HG02678 (cell line): ENCODE measurements at regions not wholly inside any gene's neighbourhood (a gene's known extent, or its start where the extent isn't known, plus 50 kb on each side); places are given as distances from the start of the nearest gene placed in this dataset.
"Not testable (repeated sequence)": the region's sequence is repeated elsewhere in the genome, so short reads cannot be mapped to it uniquely, and the experiment has no call there.

Experiments
- ATAC-seq: cut with Tn5 transposase; IDR thresholded peaks from one replicate; pipeline ENCODE4 v1.9.1; 2021; ENCODE audit warnings: mild to moderate bottlenecking, moderate library complexity; ENCODE audit not compliant: unreplicated experiment

DNA sequence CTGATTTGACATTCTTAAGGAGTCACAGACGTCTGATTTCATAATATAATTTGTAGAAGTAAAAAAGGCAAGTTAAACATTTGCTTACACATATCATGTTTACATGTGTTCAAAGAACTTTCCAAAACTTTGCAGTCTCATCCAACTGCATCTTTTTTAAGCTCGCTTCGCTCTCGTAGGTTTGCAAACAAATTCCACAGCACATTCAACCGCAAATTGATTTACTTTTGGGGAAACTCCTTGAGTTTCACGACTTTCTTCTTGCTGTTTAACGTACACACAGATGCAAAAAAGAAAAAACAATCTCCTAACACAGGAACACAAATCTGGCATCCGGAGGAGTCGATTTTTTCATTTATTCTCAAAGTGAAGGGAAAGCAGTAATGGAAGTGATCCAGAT lies 1149.5 kb downstream of the VRK1 start:
- ATAC-seq: no peak

DNA sequence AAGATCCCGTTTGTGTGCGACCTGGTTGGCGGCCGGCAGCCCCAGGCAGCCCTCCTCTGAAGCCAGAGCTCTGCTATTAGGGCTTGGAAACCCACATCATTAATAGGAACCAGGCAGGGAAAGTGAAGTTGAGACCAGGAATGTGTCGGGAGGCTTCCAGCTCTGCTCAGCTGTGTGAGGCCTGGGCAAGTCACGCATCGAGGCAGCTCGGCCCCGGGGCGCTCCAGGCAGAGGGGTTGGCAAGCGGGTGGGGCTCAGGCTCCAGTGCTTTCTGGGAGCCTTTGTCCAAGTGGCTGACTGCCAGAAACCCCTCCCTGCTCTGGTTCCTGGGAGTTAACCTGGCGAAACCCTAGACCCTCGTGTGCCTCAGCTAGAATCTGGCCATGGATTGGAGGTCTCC lies 1151.7 kb downstream of the VRK1 start:
- no peak for ATAC-seq

DNA sequence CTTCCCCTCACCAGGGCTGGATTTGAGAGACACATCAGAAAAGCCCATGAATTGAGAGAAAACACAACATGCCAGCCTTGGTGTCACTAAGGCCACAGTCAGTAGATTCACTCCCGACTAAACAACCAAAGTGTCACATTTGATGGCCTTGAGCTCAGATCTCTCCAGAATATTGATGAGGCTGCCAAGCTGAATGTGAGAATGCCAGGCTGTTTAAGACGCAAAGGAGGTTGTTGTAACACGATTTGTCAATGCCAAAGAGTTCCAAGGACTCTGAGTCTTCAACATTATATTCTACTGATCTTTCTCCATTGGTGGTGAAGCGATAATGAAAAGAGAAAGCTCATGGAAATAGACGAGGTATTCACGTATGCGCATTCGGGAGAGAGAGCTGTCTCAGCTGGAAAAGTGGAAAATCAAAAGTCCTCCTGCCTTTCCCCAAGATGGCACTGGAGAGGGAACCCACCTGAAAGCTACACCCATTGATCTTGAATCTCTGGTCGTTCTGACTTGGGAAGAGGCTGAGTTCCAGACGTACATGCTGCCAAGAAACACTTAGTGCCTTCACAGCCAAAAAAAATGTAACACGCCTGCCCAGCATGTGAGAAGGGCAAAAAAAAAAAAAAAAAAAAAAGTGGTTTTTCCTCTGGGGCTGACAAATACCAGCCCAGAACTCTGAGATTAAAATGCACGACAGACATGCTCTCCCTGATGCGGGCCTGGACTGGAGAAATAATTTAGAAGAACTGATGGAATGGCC lies 1159.6 kb downstream of the VRK1 start:
- no peak for ATAC-seq

GRCh38 chr14:97959251-97959650 lies 1162.1 kb downstream of the VRK1 start:
- ATAC-seq: no peak

GRCh38 chr14:97960436-97960835 lies 1163.3 kb downstream of the VRK1 start:
- ATAC-seq: no peak

DNA sequence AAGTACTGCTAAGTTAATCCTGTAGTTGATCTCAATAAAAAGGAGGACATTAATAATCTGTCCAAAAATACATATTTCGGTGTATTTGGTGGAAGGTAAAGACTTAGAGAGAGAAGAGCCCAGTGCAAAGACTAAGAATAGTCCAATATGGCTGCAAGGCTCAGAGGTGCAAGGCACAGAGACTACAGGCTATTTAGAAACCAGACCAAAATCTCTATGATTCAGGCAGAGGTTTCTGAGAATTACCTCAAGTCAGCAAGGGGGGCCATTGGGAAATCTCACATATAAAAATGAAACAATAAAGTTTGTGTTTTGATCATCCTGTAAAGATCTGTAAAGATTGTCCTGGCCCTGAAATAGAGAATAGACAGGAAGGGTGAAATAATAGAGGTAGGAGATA lies 1173.0 kb downstream of the VRK1 start:
- no peak for ATAC-seq

- ATAC-seq: no peak
These were observed 1178.0 kb downstream of the VRK1 start for GRCh38 chr14:97975216-97975615.

- ATAC-seq: no peak
These were observed 1178.8 kb downstream of the VRK1 start for GRCh38 chr14:97975962-97976361.

DNA sequence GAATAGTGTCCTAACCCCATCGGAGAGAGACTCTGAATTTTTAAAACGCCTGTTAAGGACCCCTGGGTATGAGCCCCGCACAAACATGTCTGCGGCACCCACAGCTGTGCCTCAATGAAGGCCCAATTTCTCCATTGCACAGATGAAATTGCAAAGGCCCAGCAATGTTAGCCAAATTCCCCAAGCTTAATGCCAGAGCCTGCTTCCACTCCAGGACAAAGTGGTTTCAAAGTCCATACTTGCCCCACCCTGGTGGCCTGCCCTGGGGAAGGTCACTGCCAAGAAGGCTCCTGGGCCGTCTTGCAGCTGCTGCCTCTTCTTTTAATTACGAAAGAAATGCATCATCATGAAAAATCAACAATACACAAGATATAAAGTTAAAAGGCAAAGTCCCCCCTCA lies 1179.7 kb downstream of the VRK1 start:
- ATAC-seq: no peak

- ATAC-seq: no peak
These were observed 1180.6 kb downstream of the VRK1 start for GRCh38 chr14:97977651-97978261.

GRCh38 chr14:97978341-97978740 lies 1181.2 kb downstream of the VRK1 start:
- ATAC-seq: no peak

- ATAC-seq: no peak
These were observed 1196.4 kb downstream of the VRK1 start for GRCh38 chr14:97993508-97994019.

GRCh38 chr14:97994020-97994531 lies 1196.9 kb downstream of the VRK1 start:
- ATAC-seq: no peak

- ATAC-seq: no peak
These were observed 1197.9 kb downstream of the VRK1 start for GRCh38 chr14:97995038-97995437.

GRCh38 chr14:97995531-97995930 lies 1198.3 kb downstream of the VRK1 start:
- ATAC-seq: no peak

DNA sequence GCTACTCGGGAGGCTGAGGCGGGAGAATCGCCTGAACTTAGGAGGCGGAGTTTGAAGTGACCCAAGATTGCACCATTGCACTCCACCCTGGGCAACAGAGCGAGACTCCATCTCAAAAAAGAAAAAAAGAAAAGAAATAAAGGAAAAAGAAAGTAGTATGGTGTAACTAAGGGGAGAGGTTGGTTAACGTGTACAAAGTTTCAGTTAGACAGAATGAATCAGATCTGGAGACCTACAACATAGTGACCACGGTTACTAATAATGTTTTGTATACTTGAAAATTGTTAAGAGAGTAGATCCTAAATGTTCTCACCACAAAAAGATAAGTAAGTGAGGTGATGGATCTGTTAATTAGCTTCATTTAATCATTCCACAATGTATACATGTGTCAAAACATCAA lies 1208.8 kb downstream of the VRK1 start:
- ATAC-seq: no peak

- no peak for ATAC-seq
These were observed 1211.4 kb downstream of the VRK1 start for GRCh38 chr14:98008381-98009113.

- not testable (repeated sequence) for ATAC-seq
These were observed 1212.0 kb downstream of the VRK1 start for GRCh38 chr14:98009177-98009576.

- no peak for ATAC-seq
These were observed 1213.6 kb downstream of the VRK1 start for GRCh38 chr14:98010784-98011183.

DNA sequence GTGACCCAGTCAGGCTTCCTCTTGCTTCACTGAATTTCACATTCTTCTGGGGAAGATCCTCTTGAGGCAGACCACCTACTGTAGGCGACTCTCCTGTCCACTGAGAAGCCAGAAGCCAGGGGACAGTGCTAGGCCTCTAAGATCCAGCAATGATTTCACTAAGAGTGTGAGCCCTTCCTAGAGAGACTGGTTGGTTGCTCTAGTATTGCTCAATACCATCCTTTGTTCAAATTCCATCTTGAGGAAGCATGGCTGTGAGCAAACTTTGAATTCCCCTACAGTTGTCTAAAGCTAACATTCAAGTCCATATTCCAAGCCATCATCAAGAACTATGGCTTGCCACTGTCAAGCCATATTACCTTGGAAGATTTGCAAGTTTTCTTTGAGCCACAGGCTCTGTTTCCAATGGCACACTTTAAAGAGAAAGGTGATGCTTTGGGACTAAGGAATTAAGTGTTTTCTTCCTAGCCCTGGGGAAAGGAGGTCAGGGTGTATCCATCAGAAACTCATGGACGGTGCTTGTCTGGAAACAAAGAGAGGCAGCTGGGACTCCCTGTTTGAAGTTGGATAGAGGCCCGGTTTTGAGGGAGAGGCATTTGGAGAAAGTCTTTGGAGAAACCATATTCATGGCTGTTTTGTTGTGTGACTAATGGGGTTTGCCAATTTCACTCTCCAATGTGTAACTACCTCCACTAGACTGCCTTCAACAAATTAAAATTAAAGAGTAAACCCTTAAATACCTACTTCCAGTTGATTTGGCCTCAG lies 1217.9 kb downstream of the VRK1 start:
- ATAC-seq: no peak

GRCh38 chr14:98015921-98016320 lies 1218.7 kb downstream of the VRK1 start:
- ATAC-seq: no peak
